Nephron progenitor cell (in vitro differentiated cells): ENCODE measurements at regions not wholly inside any gene's neighbourhood (a gene's known extent, or its start where the extent isn't known, plus 50 kb on each side); places are given as distances from the start of the nearest gene placed in this dataset.

Experiments used
- DNase-seq: peaks from one replicate; pipeline ENCODE4 v3.0.0; 2021
- H3K27ac Mint-ChIP-seq: 2 replicates; pipeline ENCODE4 v1.8.0; 2021; ENCODE audit warnings: mild to moderate bottlenecking, moderate library complexity, mixed read lengths
- H3K27me3 Mint-ChIP-seq: 2 replicates; pipeline ENCODE4 v1.8.0; 2021; ENCODE audit warnings: mild to moderate bottlenecking, low read depth, mixed read lengths; ENCODE audit not compliant: poor library complexity
- H3K36me3 Mint-ChIP-seq: 2 replicates; pipeline ENCODE4 v1.8.0; 2021; ENCODE audit warnings: low read depth, mixed read lengths
- H3K4me1 Mint-ChIP-seq: 2 replicates; pipeline ENCODE4 v1.8.0; 2021; ENCODE audit warnings: mixed read lengths
- H3K4me3 Mint-ChIP-seq: 2 replicates; pipeline ENCODE4 v1.8.0; 2021; ENCODE audit warnings: mild to moderate bottlenecking, moderate library complexity, mixed read lengths
- H3K9me3 Mint-ChIP-seq: 2 replicates; pipeline ENCODE4 v1.8.0; 2021; ENCODE audit warnings: mild to moderate bottlenecking, moderate library complexity, mixed read lengths
- CTCF ChIP-seq: fragments of 200-600 bp; sonication (generic); IDR thresholded peaks from 2 replicates; pipeline ENCODE4 v1.5.0; 2021; ENCODE audit warnings: antibody characterized with exemption

- peak; percentile 83 for TF ChIP-seq CTCF
- H3K27me3 Mint-ChIP-seq = peaks cover 15% of the 10 kb centered on the region
- H3K27ac Mint-ChIP-seq = no peak overlapping the region
- H3K36me3 Mint-ChIP-seq = no peaks in the 10 kb centered on the region
- H3K9me3 Mint-ChIP-seq = peaks cover 4% of the 10 kb centered on the region
- no peak overlapping the region for H3K4me3 Mint-ChIP-seq
- peak; percentile 89 for DNase-seq
- peaks cover 15% of the 10 kb centered on the region for H3K4me1 Mint-ChIP-seq
Observed at GRCh38 chr18:8478166-8478967, 130.9 kb upstream of the RAB12 start.

GRCh38 chr18:8478968-8479370 lies 130.3 kb upstream of the RAB12 start:
- DNase-seq = no peak
- no peak overlapping the region for H3K4me3 Mint-ChIP-seq
- no peak overlapping the region for H3K27ac Mint-ChIP-seq
- peaks cover 15% of the 10 kb centered on the region for H3K4me1 Mint-ChIP-seq
- peaks cover 15% of the 10 kb centered on the region for H3K27me3 Mint-ChIP-seq
- no peaks in the 10 kb centered on the region for H3K36me3 Mint-ChIP-seq
- H3K9me3 Mint-ChIP-seq = peaks cover 4% of the 10 kb centered on the region
- no peak for TF ChIP-seq CTCF

GRCh38 chr18:8479789-8480188 lies 129.4 kb upstream of the RAB12 start:
- Mint-ChIP-seq H3K4me1 (peaks cover 15% of the 10 kb centered on the region), H3K4me3 (no peak overlapping the region), H3K9me3 (peaks cover 4% of the 10 kb centered on the region), H3K36me3 (no peaks in the 10 kb centered on the region), H3K27me3 (peaks cover 15% of the 10 kb centered on the region), H3K27ac (no peak overlapping the region)
- no peak for TF ChIP-seq CTCF
- DNase-seq = peak; percentile 10

- Mint-ChIP-seq H3K27me3 (peaks cover 15% of the 10 kb centered on the region), H3K4me1 (peaks cover 15% of the 10 kb centered on the region), H3K36me3 (no peaks in the 10 kb centered on the region), H3K4me3 (no peak overlapping the region), H3K9me3 (peaks cover 4% of the 10 kb centered on the region), H3K27ac (no peak overlapping the region)
- DNase-seq = peak; percentile 51
- peak; percentile 51 for TF ChIP-seq CTCF
Observed at GRCh38 chr18:8480506-8481328, 128.5 kb upstream of the RAB12 start.

- no peak for DNase-seq
- Mint-ChIP-seq H3K27me3 (peaks cover 3% of the 10 kb centered on the region), H3K4me3 (no peak overlapping the region), H3K36me3 (no peaks in the 10 kb centered on the region), H3K27ac (no peak overlapping the region), H3K9me3 (no peaks in the 10 kb centered on the region), H3K4me1 (peaks cover 8% of the 10 kb centered on the region)
- TF ChIP-seq CTCF = no peak
Observed at GRCh38 chr18:8484951-8485350, 124.3 kb upstream of the RAB12 start.
